ENCODE measurements at regions not wholly inside any gene's neighbourhood (a gene's known extent, or its start where the extent isn't known, plus 50 kb on each side); places are given as distances from the start of the nearest gene placed in this dataset.

DNA sequence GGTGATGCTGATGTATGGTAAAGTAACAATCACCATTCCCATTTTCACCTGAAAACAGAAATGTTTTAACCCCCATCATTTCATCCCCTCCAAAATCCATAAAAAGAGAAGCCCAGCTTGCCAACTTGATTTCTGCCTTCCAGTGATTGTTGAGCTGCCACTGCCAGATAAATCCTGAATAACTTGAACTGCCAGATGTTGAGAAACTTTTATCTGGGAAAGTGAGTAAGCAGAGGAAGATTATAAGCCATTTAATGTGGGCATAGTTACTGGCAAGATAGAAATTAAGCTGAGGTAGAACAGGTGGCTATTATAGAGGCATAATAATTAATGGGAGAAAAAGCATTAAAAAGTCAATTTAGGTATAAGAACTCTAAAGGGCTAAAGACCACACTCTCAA lies 534.1 kb downstream of the ANKRD7 start:
- no peaks in the 10 kb centered on the region for H3K9me1 ChIP-seq (ENCODE audit: insufficient read depth, low read length)
- H3K27me3 ChIP-seq (ENCODE audit: control insufficient read depth, insufficient read depth, low read length), result no peaks in the 10 kb centered on the region
- no peak overlapping the region for H3K4me2 ChIP-seq (ENCODE audit: low read depth, low read length)
- no peak overlapping the region for H2BK15ac ChIP-seq (ENCODE audit: low read depth, low read length)
- no peak overlapping the region for H3K27ac ChIP-seq (ENCODE audit: insufficient read depth, low read length)
- H2BK120ac ChIP-seq (ENCODE audit: low read depth, low read length), result no peak overlapping the region
- no peaks in the 10 kb centered on the region for H3K4me1 ChIP-seq (ENCODE audit: control insufficient read depth, insufficient read depth, low read length)
- no peak overlapping the region for H2AK9ac ChIP-seq (replicated peaks; ENCODE audit: low read depth, low read length, poor library complexity)
- dilution Hi-C loops (cut with HindIII; ENCODE audit: low sequenced_read_pairs, unreplicated experiment), result no loop called here
- no peak overlapping the region for H4K8ac ChIP-seq (ENCODE audit: low read depth in 2 of 2, low read length in 2 of 2)
- H2AK5ac ChIP-seq (ENCODE audit: low read depth, low read length), result no peak overlapping the region
- H3K9me3 ChIP-seq (ENCODE audit: control insufficient read depth, insufficient read depth, low read length), result peaks cover 2% of the 10 kb centered on the region; the same call in 1 of the 2 replicates
- in situ Hi-C loops (cut with MboI; ENCODE audit: low sequenced_read_pairs), result no loop called here
- no peak overlapping the region for H3K4me3 ChIP-seq (ENCODE audit: insufficient read depth, low read depth, low read length)
- H3K18ac ChIP-seq (ENCODE audit: low read depth, low read length), result no peak overlapping the region
- no peak overlapping the region for H3K56ac ChIP-seq (ENCODE audit: extremely low read depth, insufficient read depth, low read length)
- no peak overlapping the region for H4K5ac ChIP-seq (ENCODE audit: low read depth, low read length)
- ChIA-PET CTCF (no interaction called here), POLR2A (ENCODE audit: unreplicated experiment) (no interaction called here)
- no peak overlapping the region for H3K23ac ChIP-seq (ENCODE audit: low read depth, low read length)
- no peaks in the 10 kb centered on the region for H3K79me1 ChIP-seq (ENCODE audit: low read depth in 1 of 2, low read length in 2 of 2)
- no peak overlapping the region for H2BK20ac ChIP-seq (ENCODE audit: low read depth, low read length)
- no peaks in the 10 kb centered on the region for H4K20me1 ChIP-seq (ENCODE audit: insufficient read depth, low read length)
- H2AFZ ChIP-seq (replicated peaks; ENCODE audit: low read length, poor library complexity), result no peak overlapping the region
- TF ChIP-seq FOS (IDR thresholded peaks at IDR 0.05; ENCODE audit: low read depth, low read length), result no peak
- TF ChIP-seq MAFK (IDR thresholded peaks at IDR 0.05; ENCODE audit: low read depth, low read length), result no peak
- TF ChIP-seq, protein P1, sequence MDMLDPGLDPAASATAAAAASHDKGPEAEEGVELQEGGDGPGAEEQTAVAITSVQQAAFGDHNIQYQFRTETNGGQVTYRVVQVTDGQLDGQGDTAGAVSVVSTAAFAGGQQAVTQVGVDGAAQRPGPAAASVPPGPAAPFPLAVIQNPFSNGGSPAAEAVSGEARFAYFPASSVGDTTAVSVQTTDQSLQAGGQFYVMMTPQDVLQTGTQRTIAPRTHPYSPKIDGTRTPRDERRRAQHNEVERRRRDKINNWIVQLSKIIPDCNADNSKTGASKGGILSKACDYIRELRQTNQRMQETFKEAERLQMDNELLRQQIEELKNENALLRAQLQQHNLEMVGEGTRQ (IDR thresholded peaks at IDR 0.05; ENCODE audit: low read depth, low read length), result no peak
- no peak for TF ChIP-seq RAD21 (IDR thresholded peaks at IDR 0.05; ENCODE audit: low read length)
- TF ChIP-seq RFX5 (IDR thresholded peaks at IDR 0.05; ENCODE audit: low read depth, low read length), result no peak
- TF ChIP-seq NFE2L2 (IDR thresholded peaks at IDR 0.05; ENCODE audit: low read depth, low read length), result no peak
- no peak for TF ChIP-seq MXI1 (IDR thresholded peaks at IDR 0.05; ENCODE audit: borderline replicate concordance, low read depth, low read length)
- no peak for TF ChIP-seq CEBPB (IDR thresholded peaks at IDR 0.05; ENCODE audit: low read depth, low read length)
- TF ChIP-seq, protein P2, sequence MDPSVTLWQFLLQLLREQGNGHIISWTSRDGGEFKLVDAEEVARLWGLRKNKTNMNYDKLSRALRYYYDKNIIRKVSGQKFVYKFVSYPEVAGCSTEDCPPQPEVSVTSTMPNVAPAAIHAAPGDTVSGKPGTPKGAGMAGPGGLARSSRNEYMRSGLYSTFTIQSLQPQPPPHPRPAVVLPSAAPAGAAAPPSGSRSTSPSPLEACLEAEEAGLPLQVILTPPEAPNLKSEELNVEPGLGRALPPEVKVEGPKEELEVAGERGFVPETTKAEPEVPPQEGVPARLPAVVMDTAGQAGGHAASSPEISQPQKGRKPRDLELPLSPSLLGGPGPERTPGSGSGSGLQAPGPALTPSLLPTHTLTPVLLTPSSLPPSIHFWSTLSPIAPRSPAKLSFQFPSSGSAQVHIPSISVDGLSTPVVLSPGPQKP (IDR thresholded peaks at IDR 0.05; ENCODE audit: borderline replicate concordance, low read depth, low read length), result no peak
- no peak for TF ChIP-seq RCOR1 (IDR thresholded peaks at IDR 0.05; ENCODE audit: insufficient replicate concordance, low read length)
- no peak for TF ChIP-seq BHLHE40 (IDR thresholded peaks at IDR 0.05; ENCODE audit: low read depth, low read length)
- TF ChIP-seq MAZ (IDR thresholded peaks at IDR 0.05; ENCODE audit: borderline replicate concordance, low read depth, low read length), result no peak
- no peak for TF ChIP-seq SMC3 (IDR thresholded peaks at IDR 0.05; ENCODE audit: low read depth, low read length)
- no peak for TF ChIP-seq CHD1 (IDR thresholded peaks at IDR 0.05; ENCODE audit: low read depth, low read length)
- no peak for TF ChIP-seq POLR2A (IDR thresholded peaks at IDR 0.05; ENCODE audit: low read depth, low read length)
- no peak for TF ChIP-seq CTCF (conservative IDR thresholded peaks at IDR 0.05; ENCODE audit: low read depth, low read length)
- DNase-seq, result no peak
- H3K9ac ChIP-seq (ENCODE audit: low read depth, low read length), result no peak overlapping the region
- intact Hi-C loops (cut with micrococcal nuclease), result no loop called here
- no peak overlapping the region for H2BK5ac ChIP-seq (ENCODE audit: low read depth, low read length, poor library complexity, severe bottlenecking)
- ATAC-seq (ENCODE audit: low read depth), result no peak
- no peaks in the 10 kb centered on the region for H3K36me3 ChIP-seq (ENCODE audit: control insufficient read depth, insufficient read depth, low read length)
- no peak overlapping the region for H3K4ac ChIP-seq (ENCODE audit: low read depth, low read length)
- H3K14ac ChIP-seq (replicated peaks; ENCODE audit: low read depth, low read length), result no peak overlapping the region
- H4K91ac ChIP-seq (ENCODE audit: insufficient read depth, low read depth, low read length), result no peak overlapping the region
- BruUV-seq (replicated peaks), result no TSS peak

Data from IMR-90 (cell line).